ENCODE measurements at regions not wholly inside any gene's neighbourhood (a gene's known extent, or its start where the extent isn't known, plus 50 kb on each side); places are given as distances from the start of the nearest gene placed in this dataset.

DNA sequence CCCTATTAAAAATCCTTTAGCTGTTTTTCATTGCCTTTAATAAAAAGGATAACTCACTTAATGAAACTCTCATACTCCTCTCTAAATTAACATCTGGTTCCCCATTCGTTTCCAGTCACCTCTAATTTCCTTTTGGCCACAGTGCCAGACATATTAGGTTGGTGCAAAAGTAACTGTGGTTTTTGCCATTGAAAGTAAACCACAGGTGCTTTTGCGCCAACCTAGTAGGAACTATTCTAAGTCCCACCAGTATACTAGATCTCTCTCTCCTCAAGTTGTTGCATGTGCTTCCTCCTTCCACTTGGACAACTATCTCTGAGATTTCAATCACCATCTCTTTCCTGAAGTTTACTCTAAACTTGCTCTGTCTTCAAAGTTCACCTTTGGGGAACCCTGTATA lies 961.1 kb downstream of the TBC1D32 start:
- TF ChIP-seq, protein P1, sequence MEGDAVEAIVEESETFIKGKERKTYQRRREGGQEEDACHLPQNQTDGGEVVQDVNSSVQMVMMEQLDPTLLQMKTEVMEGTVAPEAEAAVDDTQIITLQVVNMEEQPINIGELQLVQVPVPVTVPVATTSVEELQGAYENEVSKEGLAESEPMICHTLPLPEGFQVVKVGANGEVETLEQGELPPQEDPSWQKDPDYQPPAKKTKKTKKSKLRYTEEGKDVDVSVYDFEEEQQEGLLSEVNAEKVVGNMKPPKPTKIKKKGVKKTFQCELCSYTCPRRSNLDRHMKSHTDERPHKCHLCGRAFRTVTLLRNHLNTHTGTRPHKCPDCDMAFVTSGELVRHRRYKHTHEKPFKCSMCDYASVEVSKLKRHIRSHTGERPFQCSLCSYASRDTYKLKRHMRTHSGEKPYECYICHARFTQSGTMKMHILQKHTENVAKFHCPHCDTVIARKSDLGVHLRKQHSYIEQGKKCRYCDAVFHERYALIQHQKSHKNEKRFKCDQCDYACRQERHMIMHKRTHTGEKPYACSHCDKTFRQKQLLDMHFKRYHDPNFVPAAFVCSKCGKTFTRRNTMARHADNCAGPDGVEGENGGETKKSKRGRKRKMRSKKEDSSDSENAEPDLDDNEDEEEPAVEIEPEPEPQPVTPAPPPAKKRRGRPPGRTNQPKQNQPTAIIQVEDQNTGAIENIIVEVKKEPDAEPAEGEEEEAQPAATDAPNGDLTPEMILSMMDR (conservative IDR thresholded peaks at IDR 0.05) = no peak
- Mint-ChIP-seq H3K4me1 (peaks cover 0 to 5% of the 10 kb centered on the region in 2 experiments; a peak in 1 of 4 replicates), H3K9me3 (no peaks in the 10 kb centered on the region), H3K36me3 (ENCODE audit: insufficient read depth in 1 of 3, low read depth in 3 of 3) (no peaks in the 10 kb centered on the region), H3K27ac (no peak overlapping the region), H3K4me3 (no peak overlapping the region), H3K27me3 (ENCODE audit: low read depth) (no peaks in the 10 kb centered on the region)
- H2AFZ ChIP-seq (ENCODE audit: low read length) = no peak overlapping the region
- no peak overlapping the region for H3K14ac ChIP-seq (ENCODE audit: insufficient read depth, low read length)
- no peak for DNase-seq
- no peak overlapping the region for H3K23ac ChIP-seq (ENCODE audit: insufficient read length, low read depth, low read length)
- H3K4me2 ChIP-seq (ENCODE audit: insufficient read depth, insufficient read length, low read length) = no peak overlapping the region
- no peak overlapping the region for H3K4ac ChIP-seq (ENCODE audit: low read depth, low read length)
- H2BK120ac ChIP-seq (ENCODE audit: low read depth, low read length, poor library complexity, severe bottlenecking) = no peak overlapping the region
- no peaks in the 10 kb centered on the region for H3K27me3 ChIP-seq (ENCODE audit: insufficient read depth, low read length)
- H2BK20ac ChIP-seq (ENCODE audit: low read depth, low read length, poor library complexity, severe bottlenecking) = no peak overlapping the region
- H3K4me1 ChIP-seq (ENCODE audit: insufficient read depth, low read length) = no peaks in the 10 kb centered on the region
- no CpG with 5 or more reads among the region's 2 CpGs for WGBS (ENCODE audit: extremely low coverage, insufficient read length, low lambda C conversion rate)
- no peak overlapping the region for H3K27ac ChIP-seq (ENCODE audit: insufficient read length, low read depth, low read length)
- H4K91ac ChIP-seq (ENCODE audit: insufficient read length, low read depth, low read length) = no peak overlapping the region
- H3K79me1 ChIP-seq (ENCODE audit: insufficient read depth, low read depth, low read length, poor library complexity, severe bottlenecking) = no peaks in the 10 kb centered on the region
- H3K23me2 ChIP-seq (ENCODE audit: insufficient read length, low read depth, low read length, poor library complexity, severe bottlenecking) = no peaks in the 10 kb centered on the region
- no peak overlapping the region for H3K9ac ChIP-seq (ENCODE audit: extremely low read depth, insufficient read length, low read length)
- no peak overlapping the region for H4K5ac ChIP-seq (ENCODE audit: insufficient read length, low read depth, low read length)
- H2BK12ac ChIP-seq (ENCODE audit: insufficient read length, low read depth, low read length) = no peak overlapping the region
- no peak overlapping the region for H2BK5ac ChIP-seq (ENCODE audit: insufficient read length, low read length)
- H2BK15ac ChIP-seq (ENCODE audit: low read depth, low read length) = no peak overlapping the region
- no peak overlapping the region for H2AK5ac ChIP-seq (ENCODE audit: insufficient read length, low read length)
- no peak overlapping the region for H3K56ac ChIP-seq (ENCODE audit: insufficient read length, low read depth, low read length)
- H3K9me3 ChIP-seq (ENCODE audit: control insufficient read depth, low read depth, low read length) = no peaks in the 10 kb centered on the region
- no peaks in the 10 kb centered on the region for H4K20me1 ChIP-seq (ENCODE audit: control insufficient read depth, insufficient read depth, insufficient read length)
- no peaks in the 10 kb centered on the region for H3K79me2 ChIP-seq (ENCODE audit: insufficient read depth, low read length)
- no peak overlapping the region for H3T11ph ChIP-seq (ENCODE audit: low read length)
- H4K8ac ChIP-seq (replicated peaks; ENCODE audit: insufficient read length, low read depth, low read length) = no peak overlapping the region
- H3K18ac ChIP-seq (ENCODE audit: insufficient read length, low read depth, low read length) = no peak overlapping the region

Data from H9 (cell line).